ENCODE measurements at regions not wholly inside any gene's neighbourhood (a gene's known extent, or its start where the extent isn't known, plus 50 kb on each side); places are given as distances from the start of the nearest gene placed in this dataset.

GRCh38 chr5:116389601-116390000, 185.0 kb downstream of the SEMA6A start:
- no peak for DNase-seq (ENCODE audit: low read depth)
- no peak for TF ChIP-seq CTCF (conservative IDR thresholded peaks at IDR 0.05; ENCODE audit: low read length)
- no peak overlapping the region for H3K4me3 ChIP-seq (ENCODE audit: low read length)

GRCh38 chr5:116388564-116389258, 185.9 kb downstream of the SEMA6A start:
- no peak for DNase-seq (ENCODE audit: low read depth)
- TF ChIP-seq CTCF (conservative IDR thresholded peaks at IDR 0.05; ENCODE audit: low read length), result no peak
- no peak overlapping the region for H3K4me3 ChIP-seq (ENCODE audit: low read length)

- TF ChIP-seq CTCF (conservative IDR thresholded peaks at IDR 0.05; ENCODE audit: low read length), result no peak
- H3K4me3 ChIP-seq (ENCODE audit: low read length), result no peak overlapping the region
- DNase-seq (ENCODE audit: low read depth), result no peak
Measured at GRCh38 chr5:116387738-116388137, 186.9 kb downstream of the SEMA6A start.

GRCh38 chr5:116386633-116387032, 188.0 kb downstream of the SEMA6A start:
- no peak for DNase-seq (ENCODE audit: low read depth)
- no peak overlapping the region for H3K4me3 ChIP-seq (ENCODE audit: low read length)
- TF ChIP-seq CTCF (conservative IDR thresholded peaks at IDR 0.05; ENCODE audit: low read length), result no peak

- no peak overlapping the region for H3K4me3 ChIP-seq (ENCODE audit: low read length)
- DNase-seq (ENCODE audit: low read depth), result no peak
- TF ChIP-seq CTCF (conservative IDR thresholded peaks at IDR 0.05; ENCODE audit: low read length), result no peak
Measured at GRCh38 chr5:116382874-116383266, 191.8 kb downstream of the SEMA6A start.

GRCh38 chr5:116382032-116382873, 192.4 kb downstream of the SEMA6A start:
- DNase-seq (ENCODE audit: low read depth), result no peak

More at GRCh38 chr5:116382032-116382873, 192.4 kb downstream of the SEMA6A start:
- no peak for TF ChIP-seq CTCF (conservative IDR thresholded peaks at IDR 0.05; ENCODE audit: low read length)
- no peak overlapping the region for H3K4me3 ChIP-seq (ENCODE audit: low read length)

Data from AG10803 (cell line).